SK-N-SH (cell line): ENCODE measurements at regions not wholly inside any gene's neighbourhood (a gene's known extent, or its start where the extent isn't known, plus 50 kb on each side); places are given as distances from the start of the nearest gene placed in this dataset.

Experiments
- CTCF ChIA-PET: fragments of 300-600, 350-600 bp; formaldehyde crosslinking; extraction: SDS; loops from one replicate; lab custom pipeline; 2021; lab: Yijun Ruan, JAX
- POLR2A ChIA-PET: fragments of 350-600 bp; sonication (Branson Sonifier 250); formaldehyde crosslinking; extraction: SDS; loops from one replicate; lab custom pipeline; 2020; ENCODE audit warnings: antibody characterized with exemption, inconsistent platforms; lab: Yijun Ruan, JAX
- DNase-seq: peaks from one replicate; pipeline ENCODE4 v3.0.0; 2012
- H2AFZ ChIP-seq: fragments of 200-600 bp; sonication (generic); 2 replicates; pipeline ENCODE4 v1.8.1; 2016; ENCODE audit warnings: antibody characterized with exemption, mild to moderate bottlenecking, low read depth
- H3F3A ChIP-seq: fragments of 200-600 bp; sonication (generic); replicated peaks from 2 replicates; pipeline ENCODE3; 2016; ENCODE audit warnings: antibody characterized with exemption, mild to moderate bottlenecking; ENCODE audit not compliant: insufficient read depth
- H3K27ac ChIP-seq, 2 experiments: fragments of 200-500 bp in 1 of 2; fragments of 200-600 bp in 1 of 2; sonication (Bioruptor generic) in 1 of 2; sonication (generic), shearing (Covaris generic) in 1 of 2; 2 replicates each; pipeline versions ENCODE4 v1.5.1 to v1.6.1; 2014 to 2016; ENCODE audit warnings: low read depth in 2 of 2, inconsistent platforms in 1 of 2, low read length in 1 of 2, mild to moderate bottlenecking in 1 of 2, mixed read lengths in 1 of 2
- H3K27me3 ChIP-seq: fragments of 200-600 bp; sonication (generic), shearing (Covaris generic); 2 replicates; pipeline ENCODE4 v1.6.1; 2016; ENCODE audit warnings: mixed run types; ENCODE audit not compliant: insufficient read depth
- H3K36me3 ChIP-seq, 2 experiments: fragments of 200-500 bp in 1 of 2; fragments of 200-600 bp in 1 of 2; sonication (Bioruptor generic) in 1 of 2; sonication (generic) in 1 of 2; replicated peaks in 1 of 2; 2 replicates each; pipeline versions ENCODE3 to v1.5.1; 2014 to 2016; ENCODE audit warnings: low read length in 1 of 2, mild to moderate bottlenecking in 1 of 2; ENCODE audit not compliant: insufficient read depth in 2 of 2, control insufficient read depth in 1 of 2
- H3K4me1 ChIP-seq, 2 experiments: fragments of 200-500 bp in 1 of 2; fragments of 200-600 bp in 1 of 2; sonication (Bioruptor generic) in 1 of 2; sonication (generic), shearing (Covaris generic) in 1 of 2; 2 replicates each; pipeline versions ENCODE4 v1.5.1 to v1.6.1; 2014 to 2016; ENCODE audit warnings: low read depth in 1 of 2, low read length in 1 of 2, mixed run types in 1 of 2; ENCODE audit not compliant: insufficient read depth in 2 of 2, control insufficient read depth in 1 of 2
- H3K4me2 ChIP-seq: fragments of 200-600 bp; sonication (generic), shearing (Covaris generic); 2 replicates; pipeline ENCODE4 v1.6.1; 2017; ENCODE audit warnings: mixed run types
- H3K4me3 ChIP-seq, 2 experiments: fragments of 200-500 bp in 1 of 2; fragments of 200-600 bp in 1 of 2; sonication (Bioruptor generic) in 1 of 2; sonication (generic), shearing (Covaris generic) in 1 of 2; 2 replicates each; pipeline versions ENCODE4 v1.5.1 to v1.8.1; 2014 to 2016; ENCODE audit warnings: low read depth in 2 of 2, inconsistent platforms in 1 of 2, low read length in 1 of 2, mild to moderate bottlenecking in 1 of 2, mixed read lengths in 1 of 2, moderate library complexity in 1 of 2
- H3K79me2 ChIP-seq: fragments of 200-600 bp; sonication (generic); 2 replicates; pipeline ENCODE4 v1.8.1; 2017; ENCODE audit warnings: mild to moderate bottlenecking; ENCODE audit not compliant: insufficient read depth
- H3K9ac ChIP-seq: fragments of 200-600 bp; sonication (generic); 2 replicates; pipeline ENCODE4 v1.6.1; 2017; ENCODE audit warnings: mixed run types
- H3K9me2 ChIP-seq: fragments of 200-600 bp; sonication (generic); 2 replicates; pipeline ENCODE4 v1.6.1; 2017; ENCODE audit warnings: mixed run types
- H3K9me3 ChIP-seq: fragments of 200-600 bp; sonication (generic); 2 replicates; pipeline ENCODE4 v1.6.1; 2017; ENCODE audit warnings: mixed run types, mild to moderate bottlenecking, moderate library complexity
- H4K20me1 ChIP-seq: fragments of 200-600 bp; sonication (generic); 2 replicates; pipeline ENCODE4 v1.6.1; 2017; ENCODE audit warnings: mild to moderate bottlenecking, mixed run types; ENCODE audit not compliant: insufficient read depth
- CHD2 ChIP-seq: fragments of 150-350 bp; IDR thresholded peaks from 2 replicates; pipeline ENCODE4 v1.6.1; 2018; ENCODE audit warnings: low read length; ENCODE audit not compliant: partially characterized antibody
- EP300 ChIP-seq, 2 experiments: IDR thresholded peaks; 2 replicates each; pipeline versions ENCODE4 v1.4.0 to v1.6.1; 2012; ENCODE audit warnings: borderline replicate concordance in 1 of 2, low read depth in 1 of 2, low read length in 1 of 2
- EZH2phosphoT487 ChIP-seq: fragments of 200-600 bp; sonication (generic); IDR thresholded peaks from 2 replicates; pipeline ENCODE4 v1.6.1; 2017; ENCODE audit warnings: low read depth, mixed run types, mild to moderate bottlenecking, antibody characterized with exemption, moderate library complexity, borderline replicate concordance
- FOSL2 ChIP-seq: IDR thresholded peaks from 2 replicates; pipeline ENCODE4 v1.4.0; 2012; ENCODE audit warnings: low read depth, mild to moderate bottlenecking, moderate library complexity, borderline replicate concordance
- FOXJ3 ChIP-seq: sonication (generic); formaldehyde crosslinking; IDR thresholded peaks from 2 replicates; pipeline ENCODE4 v1.5.1; 2020; ENCODE audit warnings: mild to moderate bottlenecking, missing genetic modification reagents
- FOXM1 ChIP-seq: IDR thresholded peaks from 2 replicates; pipeline ENCODE4 v1.4.0; 2012; ENCODE audit warnings: low read depth, mild to moderate bottlenecking
- JUND ChIP-seq: IDR thresholded peaks from 2 replicates; pipeline ENCODE4 v1.4.0; 2012
- MEF2A ChIP-seq: IDR thresholded peaks from 2 replicates; pipeline ENCODE4 v1.4.0; 2012; ENCODE audit warnings: low read depth, borderline replicate concordance
- MXI1 ChIP-seq: IDR thresholded peaks from 2 replicates; pipeline ENCODE4 v1.6.1; 2012; ENCODE audit warnings: mild to moderate bottlenecking, low read depth, low read length, improper control_type of control experiment
- NFIC ChIP-seq: IDR thresholded peaks from 2 replicates; pipeline ENCODE4 v1.4.0; 2012; ENCODE audit warnings: borderline replicate concordance
- NRF1 ChIP-seq: IDR thresholded peaks from 2 replicates; pipeline ENCODE4 v1.6.1; 2012; ENCODE audit warnings: low read depth, mild to moderate bottlenecking, low read length
- SIN3A ChIP-seq: IDR thresholded peaks from 2 replicates; pipeline ENCODE4 v1.6.1; 2012; ENCODE audit warnings: low read depth, mild to moderate bottlenecking, low read length, moderate library complexity, borderline replicate concordance
- YY1 ChIP-seq: IDR thresholded peaks from 2 replicates; pipeline ENCODE4 v1.4.0; 2012; ENCODE audit warnings: low read depth, mild to moderate bottlenecking
- WGBS: methylation state at CpG from one replicate; pipeline ENCODE4 v1.1.6; 2017; ENCODE audit warnings: low lambda C conversion rate; 5-methylcytosine and 5-hydroxymethylcytosine counted together
- TF ChIP-seq, protein P1 (sequence below): fragments of 200-600 bp; sonication (generic); IDR thresholded peaks from 2 replicates; pipeline ENCODE4 v1.6.1; 2017; ENCODE audit warnings: antibody characterized with exemption, mild to moderate bottlenecking, moderate library complexity
- TF ChIP-seq, protein P2 (sequence below): IDR thresholded peaks from 2 replicates; pipeline ENCODE4; 2012
- TF ChIP-seq, protein P3 (sequence below): fragments of 150-350 bp; IDR thresholded peaks from 2 replicates; pipeline ENCODE4 v1.6.1; 2016; ENCODE audit warnings: mild to moderate bottlenecking, low read depth, low read length
- TF ChIP-seq, protein P4 (sequence below): fragments of 150-350 bp; IDR thresholded peaks from 2 replicates; pipeline ENCODE4 v1.6.1; 2017; ENCODE audit warnings: antibody characterized with exemption, low read length, low read depth, borderline replicate concordance

DNA sequence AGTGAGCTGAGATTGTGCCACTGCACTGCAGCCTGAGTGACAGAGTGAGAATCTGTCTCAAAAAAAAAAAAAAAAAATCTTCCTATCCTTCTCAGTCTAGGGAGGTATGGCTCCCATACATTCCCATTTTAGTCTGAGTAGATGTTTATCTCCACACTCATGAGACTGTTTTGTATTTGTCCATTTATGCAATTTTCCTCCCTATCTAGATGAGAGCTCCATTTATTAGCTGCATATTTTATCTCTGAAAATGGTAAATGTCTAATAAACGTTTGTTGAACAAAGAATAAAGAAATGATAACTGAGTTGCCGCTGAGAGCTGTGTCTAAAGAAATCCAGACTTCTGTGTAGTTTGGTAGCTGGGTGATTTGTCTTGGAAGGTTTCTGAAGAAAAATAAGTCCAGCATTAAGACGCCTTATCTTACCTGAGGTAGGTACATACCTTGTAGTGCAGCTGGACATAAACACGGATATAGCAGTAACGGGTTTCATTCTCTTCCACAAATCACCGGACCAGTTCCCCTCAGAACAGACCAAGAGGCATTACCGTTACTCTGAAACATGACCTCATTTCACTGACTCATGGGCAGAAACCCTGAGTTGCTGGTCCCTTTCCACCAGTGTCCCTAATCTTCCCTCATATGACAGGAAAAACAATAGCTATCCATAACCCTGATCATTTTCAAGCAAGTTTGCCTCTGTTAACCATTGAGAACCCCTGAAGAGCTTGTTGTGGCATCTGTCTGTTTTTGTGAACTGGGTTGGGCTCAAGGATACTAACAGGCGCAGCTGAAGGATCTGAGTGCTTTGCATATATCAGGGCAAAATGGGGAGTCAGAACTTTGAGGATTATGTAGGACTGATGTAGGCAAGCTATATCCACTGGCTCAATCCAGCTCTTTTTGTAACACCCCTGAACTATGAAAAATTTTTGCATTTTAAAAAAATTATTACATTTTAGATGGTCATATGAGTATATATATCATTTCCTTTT lies 177.4 kb upstream of the XYLT1 start (continued):
- TF ChIP-seq, protein P1, sequence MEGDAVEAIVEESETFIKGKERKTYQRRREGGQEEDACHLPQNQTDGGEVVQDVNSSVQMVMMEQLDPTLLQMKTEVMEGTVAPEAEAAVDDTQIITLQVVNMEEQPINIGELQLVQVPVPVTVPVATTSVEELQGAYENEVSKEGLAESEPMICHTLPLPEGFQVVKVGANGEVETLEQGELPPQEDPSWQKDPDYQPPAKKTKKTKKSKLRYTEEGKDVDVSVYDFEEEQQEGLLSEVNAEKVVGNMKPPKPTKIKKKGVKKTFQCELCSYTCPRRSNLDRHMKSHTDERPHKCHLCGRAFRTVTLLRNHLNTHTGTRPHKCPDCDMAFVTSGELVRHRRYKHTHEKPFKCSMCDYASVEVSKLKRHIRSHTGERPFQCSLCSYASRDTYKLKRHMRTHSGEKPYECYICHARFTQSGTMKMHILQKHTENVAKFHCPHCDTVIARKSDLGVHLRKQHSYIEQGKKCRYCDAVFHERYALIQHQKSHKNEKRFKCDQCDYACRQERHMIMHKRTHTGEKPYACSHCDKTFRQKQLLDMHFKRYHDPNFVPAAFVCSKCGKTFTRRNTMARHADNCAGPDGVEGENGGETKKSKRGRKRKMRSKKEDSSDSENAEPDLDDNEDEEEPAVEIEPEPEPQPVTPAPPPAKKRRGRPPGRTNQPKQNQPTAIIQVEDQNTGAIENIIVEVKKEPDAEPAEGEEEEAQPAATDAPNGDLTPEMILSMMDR = no peak
- TF ChIP-seq FOSL2 (peak; percentile 59), FOXM1 (no peak), EP300 (IDR thresholded peaks at IDR 0.05; ENCODE audit: borderline replicate concordance in 1 of 2, low read depth in 1 of 2, low read length in 1 of 2) (peak in 1 of 2 experiments; percentile 92; a peak in 2 of 4 replicates), SIN3A (no peak)

DNA sequence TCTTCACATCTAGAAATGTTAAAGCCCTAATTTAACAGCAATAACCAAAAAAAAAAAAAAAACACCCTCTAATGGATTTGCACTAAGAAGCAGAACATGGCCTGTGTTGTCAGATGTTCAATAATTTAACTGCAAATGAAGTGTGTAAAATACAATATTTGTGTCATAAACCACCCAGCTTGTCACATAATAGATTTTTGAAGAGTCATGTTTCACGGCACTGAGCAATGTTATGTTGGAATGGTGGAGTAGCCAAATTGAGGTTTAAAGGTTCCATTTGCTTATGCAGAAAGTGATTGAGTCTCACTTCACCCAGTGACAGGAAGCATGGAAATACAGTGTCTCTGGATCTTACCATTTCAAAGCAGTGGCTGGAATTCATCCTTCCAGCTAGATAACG lies 173.2 kb upstream of the XYLT1 start:
- ChIA-PET CTCF (no interaction called here), POLR2A (no interaction called here)
- H3F3A ChIP-seq = no peaks in the 10 kb centered on the region
- WGBS = 63% methylated on average over 2 of the region's 2 CpGs
- no peak overlapping the region for H3K4me2 ChIP-seq
- H3K9ac ChIP-seq = no peak overlapping the region
- no peaks in the 10 kb centered on the region for H3K36me3 ChIP-seq
- peaks cover 0 to 12% of the 10 kb centered on the region in 2 experiments; a peak in 2 of 4 replicates for H3K4me1 ChIP-seq
- TF ChIP-seq MEF2A (no peak), FOXM1 (no peak), CHD2 (no peak), EZH2phosphoT487 (no peak), SIN3A (no peak), FOXJ3 (CRISPR knock-in tag) (no peak), YY1 (no peak), JUND (no peak), MXI1 (no peak), NFIC (no peak), NRF1 (no peak), FOSL2 (no peak)
- TF ChIP-seq, protein P1 = no peak
- TF ChIP-seq, protein P2, sequence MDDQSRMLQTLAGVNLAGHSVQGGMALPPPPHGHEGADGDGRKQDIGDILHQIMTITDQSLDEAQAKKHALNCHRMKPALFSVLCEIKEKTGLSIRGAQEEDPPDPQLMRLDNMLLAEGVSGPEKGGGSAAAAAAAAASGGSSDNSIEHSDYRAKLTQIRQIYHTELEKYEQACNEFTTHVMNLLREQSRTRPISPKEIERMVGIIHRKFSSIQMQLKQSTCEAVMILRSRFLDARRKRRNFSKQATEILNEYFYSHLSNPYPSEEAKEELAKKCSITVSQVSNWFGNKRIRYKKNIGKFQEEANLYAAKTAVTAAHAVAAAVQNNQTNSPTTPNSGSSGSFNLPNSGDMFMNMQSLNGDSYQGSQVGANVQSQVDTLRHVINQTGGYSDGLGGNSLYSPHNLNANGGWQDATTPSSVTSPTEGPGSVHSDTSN = no peak
- TF ChIP-seq, protein P3, sequence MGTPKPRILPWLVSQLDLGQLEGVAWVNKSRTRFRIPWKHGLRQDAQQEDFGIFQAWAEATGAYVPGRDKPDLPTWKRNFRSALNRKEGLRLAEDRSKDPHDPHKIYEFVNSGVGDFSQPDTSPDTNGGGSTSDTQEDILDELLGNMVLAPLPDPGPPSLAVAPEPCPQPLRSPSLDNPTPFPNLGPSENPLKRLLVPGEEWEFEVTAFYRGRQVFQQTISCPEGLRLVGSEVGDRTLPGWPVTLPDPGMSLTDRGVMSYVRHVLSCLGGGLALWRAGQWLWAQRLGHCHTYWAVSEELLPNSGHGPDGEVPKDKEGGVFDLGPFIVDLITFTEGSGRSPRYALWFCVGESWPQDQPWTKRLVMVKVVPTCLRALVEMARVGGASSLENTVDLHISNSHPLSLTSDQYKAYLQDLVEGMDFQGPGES = no peak
- TF ChIP-seq, protein P4, sequence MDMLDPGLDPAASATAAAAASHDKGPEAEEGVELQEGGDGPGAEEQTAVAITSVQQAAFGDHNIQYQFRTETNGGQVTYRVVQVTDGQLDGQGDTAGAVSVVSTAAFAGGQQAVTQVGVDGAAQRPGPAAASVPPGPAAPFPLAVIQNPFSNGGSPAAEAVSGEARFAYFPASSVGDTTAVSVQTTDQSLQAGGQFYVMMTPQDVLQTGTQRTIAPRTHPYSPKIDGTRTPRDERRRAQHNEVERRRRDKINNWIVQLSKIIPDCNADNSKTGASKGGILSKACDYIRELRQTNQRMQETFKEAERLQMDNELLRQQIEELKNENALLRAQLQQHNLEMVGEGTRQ = no peak
- no peaks in the 10 kb centered on the region for H4K20me1 ChIP-seq
- DNase-seq = no peak
- no peak overlapping the region for H2AFZ ChIP-seq
- no peak overlapping the region for H3K27ac ChIP-seq
- H3K79me2 ChIP-seq = no peaks in the 10 kb centered on the region
- H3K9me3 ChIP-seq = no peaks in the 10 kb centered on the region
- no peaks in the 10 kb centered on the region for H3K9me2 ChIP-seq
- no peak overlapping the region for H3K4me3 ChIP-seq
- H3K27me3 ChIP-seq = no peaks in the 10 kb centered on the region; the same call in 1 of the 2 replicates
